ENCODE measurements at regions not wholly inside any gene's neighbourhood (a gene's known extent, or its start where the extent isn't known, plus 50 kb on each side); places are given as distances from the start of the nearest gene placed in this dataset.

GRCh38 chr10:129387258-129387525, 79.8 kb upstream of the MGMT start:
- H4K20me1 ChIP-seq (replicated peaks; ENCODE audit: control insufficient read depth, insufficient read depth, low read length) = no peaks in the 10 kb centered on the region
- no peaks in the 10 kb centered on the region for H3K79me2 ChIP-seq (ENCODE audit: control insufficient read depth, insufficient read depth, low read length)
- 4% methylated on average over 5 of the region's 5 CpGs for WGBS (ENCODE audit: insufficient coverage, low coverage, missing lambda C conversion rate)
- H3K9ac ChIP-seq (ENCODE audit: insufficient read depth in 1 of 2, low read depth in 2 of 2, low read length in 2 of 2) = no peak overlapping the region
- intact Hi-C loops (cut with micrococcal nuclease) = no loop called here
- DNase-seq (ENCODE audit: extremely low read depth in 1 of 4, low spot score in 3 of 4) (no peak), ATAC-seq (no peak), FAIRE-seq (no peak)
- no peak overlapping the region for H3K4me3 ChIP-seq
- H3K27ac ChIP-seq (ENCODE audit: extremely low read depth, low read depth, low read length) = no peak overlapping the region
- BruUV-seq (replicated peaks) = no TSS peak
- no peaks in the 10 kb centered on the region for H3K36me3 ChIP-seq (ENCODE audit: control insufficient read depth, insufficient read depth, low read length)
- no peaks in the 10 kb centered on the region for H3K9me3 ChIP-seq (replicated peaks; ENCODE audit: control insufficient read depth, insufficient read depth, low read depth, low read length)
- H2AFZ ChIP-seq (ENCODE audit: low read depth, low read length) = no peak overlapping the region
- TF ChIP-seq TSC22D4 (tag; IDR thresholded peaks at IDR 0.05) = no peak
- no peak for TF ChIP-seq FOXA3 (CRISPR knock-in tag; conservative IDR thresholded peaks at IDR 0.05 in 1 of 2, IDR thresholded peaks at IDR 0.05 in 1 of 2)
- TF ChIP-seq ZNF561 (CRISPR knock-in tag; conservative IDR thresholded peaks at IDR 0.05) = no peak
- TF ChIP-seq TSHZ1 (CRISPR knock-in tag; IDR thresholded peaks at IDR 0.05) = no peak
- TF ChIP-seq MTA1 (IDR thresholded peaks at IDR 0.05; ENCODE audit: borderline replicate concordance) = no peak
- TF ChIP-seq, protein P1, sequence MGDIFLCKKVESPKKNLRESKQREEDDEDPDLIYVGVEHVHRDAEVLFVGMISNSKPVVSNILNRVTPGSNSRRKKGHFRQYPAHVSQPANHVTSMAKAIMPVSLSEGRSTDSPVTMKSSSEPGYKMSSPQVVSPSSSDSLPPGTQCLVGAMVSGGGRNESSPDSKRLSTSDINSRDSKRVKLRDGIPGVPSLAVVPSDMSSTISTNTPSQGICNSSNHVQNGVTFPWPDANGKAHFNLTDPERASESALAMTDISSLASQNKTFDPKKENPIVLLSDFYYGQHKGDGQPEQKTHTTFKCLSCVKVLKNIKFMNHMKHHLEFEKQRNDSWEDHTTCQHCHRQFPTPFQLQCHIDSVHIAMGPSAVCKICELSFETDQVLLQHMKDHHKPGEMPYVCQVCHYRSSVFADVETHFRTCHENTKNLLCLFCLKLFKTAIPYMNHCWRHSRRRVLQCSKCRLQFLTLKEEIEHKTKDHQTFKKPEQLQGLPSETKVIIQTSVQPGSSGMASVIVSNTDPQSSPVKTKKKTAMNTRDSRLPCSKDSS (IDR thresholded peaks at IDR 0.05; ENCODE audit: low read depth, partially characterized antibody) = no peak
- CTCF ChIA-PET (ENCODE audit: low intra/inter-chr PET ratio) = no interaction called here
- POLR2A ChIA-PET = no interaction called here
- no peaks in the 10 kb centered on the region for H3K4me1 ChIP-seq (replicated peaks in 1 of 2; ENCODE audit: control insufficient read depth in 2 of 2, insufficient read depth in 2 of 2, low read length in 2 of 2)
- H3K4me2 ChIP-seq (ENCODE audit: insufficient read depth, low read length) = no peak overlapping the region
- in situ Hi-C loops (cut with MboI) = no loop called here
- H3K9me1 ChIP-seq (ENCODE audit: control insufficient read depth, insufficient read depth, low read length) = no peaks in the 10 kb centered on the region
- H3K27me3 ChIP-seq (ENCODE audit: control insufficient read depth in 2 of 2, insufficient read depth in 2 of 2, low read length in 2 of 2) = peaks cover 0 to 10% of the 10 kb centered on the region in 2 experiments; a peak in 1 of 5 replicates

Data from K562 (cell line).